ENCODE measurements at regions not wholly inside any gene's neighbourhood (a gene's known extent, or its start where the extent isn't known, plus 50 kb on each side); places are given as distances from the start of the nearest gene placed in this dataset.
A peak's percentile ranks its signal among the peaks of the same experiment; 100 is the strongest.

- H4K8ac ChIP-seq (replicated peaks; ENCODE audit: insufficient read length, low read depth, low read length): no peak overlapping the region
- H3K14ac ChIP-seq (ENCODE audit: insufficient read depth, low read length): no peak overlapping the region
- H3K27me3 ChIP-seq (ENCODE audit: insufficient read depth, low read length): no peaks in the 10 kb centered on the region
- Mint-ChIP-seq H3K36me3 (ENCODE audit: insufficient read depth in 1 of 3, low read depth in 3 of 3) (no peaks in the 10 kb centered on the region), H3K4me3 (no peak overlapping the region), H3K27me3 (ENCODE audit: low read depth) (no peaks in the 10 kb centered on the region), H3K4me1 (peaks cover 33 to 34% of the 10 kb centered on the region in 2 experiments), H3K9me3 (no peaks in the 10 kb centered on the region), H3K27ac (0 out of 7 replicates have a peak overlapping the region, but pooled peaks of 2 of the 3 experiments have one; percentile 27 to 96)
- H2BK12ac ChIP-seq (ENCODE audit: insufficient read length, low read depth, low read length): no peak overlapping the region
- H3K4ac ChIP-seq (ENCODE audit: low read depth, low read length): no peak overlapping the region
- no peak overlapping the region for H2BK120ac ChIP-seq (ENCODE audit: low read depth, low read length, poor library complexity, severe bottlenecking)
- no peak overlapping the region for H2BK15ac ChIP-seq (ENCODE audit: low read depth, low read length)
- no peak overlapping the region for H3K4me2 ChIP-seq (ENCODE audit: insufficient read depth, insufficient read length, low read length)
- H4K91ac ChIP-seq (ENCODE audit: insufficient read length, low read depth, low read length): no peak overlapping the region
- H2AK5ac ChIP-seq (ENCODE audit: insufficient read length, low read length): no peak overlapping the region
- no peaks in the 10 kb centered on the region for H4K20me1 ChIP-seq (ENCODE audit: control insufficient read depth, insufficient read depth, insufficient read length)
- no peak overlapping the region for H2BK5ac ChIP-seq (ENCODE audit: insufficient read length, low read length)
- H2BK20ac ChIP-seq (ENCODE audit: low read depth, low read length, poor library complexity, severe bottlenecking): no peak overlapping the region
- no peak overlapping the region for H3K56ac ChIP-seq (ENCODE audit: insufficient read length, low read depth, low read length)
- peaks cover 3% of the 10 kb centered on the region for H3K23me2 ChIP-seq (ENCODE audit: insufficient read length, low read depth, low read length, poor library complexity, severe bottlenecking)
- no peak for DNase-seq
- H3K23ac ChIP-seq (ENCODE audit: insufficient read length, low read depth, low read length): no peak overlapping the region
- no peaks in the 10 kb centered on the region for H3K79me2 ChIP-seq (ENCODE audit: insufficient read depth, low read length)
- WGBS (ENCODE audit: extremely low coverage, insufficient read length, low lambda C conversion rate): no CpG with 5 or more reads among the region's 3 CpGs
- no peak overlapping the region for H3K9ac ChIP-seq (ENCODE audit: extremely low read depth, insufficient read length, low read length)
- no peak overlapping the region for H2AFZ ChIP-seq (ENCODE audit: low read length)
- H3K18ac ChIP-seq (ENCODE audit: insufficient read length, low read depth, low read length): no peak overlapping the region
- H3T11ph ChIP-seq (ENCODE audit: low read length): no peak overlapping the region
- H3K79me1 ChIP-seq (ENCODE audit: insufficient read depth, low read depth, low read length, poor library complexity, severe bottlenecking): no peaks in the 10 kb centered on the region
- H4K5ac ChIP-seq (ENCODE audit: insufficient read length, low read depth, low read length): no peak overlapping the region
- TF ChIP-seq, protein P1, sequence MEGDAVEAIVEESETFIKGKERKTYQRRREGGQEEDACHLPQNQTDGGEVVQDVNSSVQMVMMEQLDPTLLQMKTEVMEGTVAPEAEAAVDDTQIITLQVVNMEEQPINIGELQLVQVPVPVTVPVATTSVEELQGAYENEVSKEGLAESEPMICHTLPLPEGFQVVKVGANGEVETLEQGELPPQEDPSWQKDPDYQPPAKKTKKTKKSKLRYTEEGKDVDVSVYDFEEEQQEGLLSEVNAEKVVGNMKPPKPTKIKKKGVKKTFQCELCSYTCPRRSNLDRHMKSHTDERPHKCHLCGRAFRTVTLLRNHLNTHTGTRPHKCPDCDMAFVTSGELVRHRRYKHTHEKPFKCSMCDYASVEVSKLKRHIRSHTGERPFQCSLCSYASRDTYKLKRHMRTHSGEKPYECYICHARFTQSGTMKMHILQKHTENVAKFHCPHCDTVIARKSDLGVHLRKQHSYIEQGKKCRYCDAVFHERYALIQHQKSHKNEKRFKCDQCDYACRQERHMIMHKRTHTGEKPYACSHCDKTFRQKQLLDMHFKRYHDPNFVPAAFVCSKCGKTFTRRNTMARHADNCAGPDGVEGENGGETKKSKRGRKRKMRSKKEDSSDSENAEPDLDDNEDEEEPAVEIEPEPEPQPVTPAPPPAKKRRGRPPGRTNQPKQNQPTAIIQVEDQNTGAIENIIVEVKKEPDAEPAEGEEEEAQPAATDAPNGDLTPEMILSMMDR (conservative IDR thresholded peaks at IDR 0.05): no peak
- H3K27ac ChIP-seq (ENCODE audit: insufficient read length, low read depth, low read length): no peak overlapping the region
- peaks cover 7% of the 10 kb centered on the region for H3K4me1 ChIP-seq (ENCODE audit: insufficient read depth, low read length)
- H3K9me3 ChIP-seq (ENCODE audit: control insufficient read depth, low read depth, low read length): no peaks in the 10 kb centered on the region
Measured at GRCh38 chr4:104417357-104417882, 77.3 kb downstream of the CXXC4 start.

All from H9 (cell line).